Panc1 (cell line): ENCODE measurements at regions not wholly inside any gene's neighbourhood (a gene's known extent, or its start where the extent isn't known, plus 50 kb on each side); places are given as distances from the start of the nearest gene placed in this dataset.

Experiments
- ATAC-seq: fragments of 200-7000 bp; cut with Tn5 transposase; 2 replicates; pipeline ENCODE4 v1.9.1; 2020; ENCODE audit warnings: mild to moderate bottlenecking, moderate library complexity
- BruUV-seq: library from RNA; stranded (reverse); fragments of 400-500 nt; replicated peaks from 2 replicates; lab custom pipeline; 2021; lab: Mats Ljungman, UMichigan
- CTCF ChIA-PET: fragments of 300-600 bp; sonication (Branson Sonifier 250); formaldehyde crosslinking; loops from one replicate; lab custom pipeline; 2022; ENCODE audit warnings: antibody characterized with exemption; lab: Charles Lee
- POLR2A ChIA-PET: fragments of 300-600 bp; sonication (Branson Sonifier 250); formaldehyde crosslinking; loops from one replicate; lab custom pipeline; 2022; ENCODE audit warnings: antibody characterized with exemption; lab: Charles Lee
- DNase-seq: peaks from one replicate; pipeline ENCODE4 v3.0.0-alpha.2; 2010; ENCODE audit warnings: low read depth, low spot score
- H3K27ac ChIP-seq: 2 replicates; pipeline ENCODE4 v1.5.1; 2011; ENCODE audit warnings: mild to moderate bottlenecking, low read length, inconsistent platforms
- H3K27me3 ChIP-seq: fragments of 200-500 bp; sonication (Bioruptor generic); 2 replicates; pipeline ENCODE4 v1.6.0; 2014; ENCODE audit warnings: low read length, inconsistent platforms; ENCODE audit not compliant: control insufficient read depth, insufficient read depth
- H3K36me3 ChIP-seq: fragments of 200-500 bp; sonication (Bioruptor generic); 2 replicates; pipeline ENCODE4 v1.5.1; 2014; ENCODE audit warnings: inconsistent platforms, mild to moderate bottlenecking, low read length, moderate library complexity; ENCODE audit not compliant: control insufficient read depth, insufficient read depth
- H3K4me1 ChIP-seq: 2 replicates; pipeline ENCODE4 v1.5.1; 2011; ENCODE audit warnings: inconsistent platforms, mild to moderate bottlenecking, low read length, moderate library complexity; ENCODE audit not compliant: control insufficient read depth, insufficient read depth
- H3K4me3 ChIP-seq, 2 experiments: 2 replicates each; pipeline ENCODE4 v1.5.1; 2011 to 2012; ENCODE audit warnings: low read depth in 2 of 2, low read length in 2 of 2, mild to moderate bottlenecking in 2 of 2, inconsistent platforms in 1 of 2, moderate library complexity in 1 of 2
- H3K9me3 ChIP-seq: fragments of 200-500 bp; sonication (Bioruptor generic); 2 replicates; pipeline ENCODE4 v1.5.1; 2014; ENCODE audit warnings: low read depth, mild to moderate bottlenecking, inconsistent platforms, low read length, moderate library complexity; ENCODE audit not compliant: control insufficient read depth, insufficient read depth
- POLR2AphosphoS5 ChIP-seq: IDR thresholded peaks from 2 replicates; pipeline ENCODE4 v1.6.1; 2012; ENCODE audit warnings: mild to moderate bottlenecking, low read depth, low read length, moderate library complexity
- REST ChIP-seq, 2 experiments: IDR thresholded peaks; 2 replicates each; pipeline ENCODE4 v1.6.1; 2011 to 2012; ENCODE audit warnings: low read depth in 2 of 2, control low read depth in 1 of 2, low read length in 1 of 2, mild to moderate bottlenecking in 1 of 2, moderate library complexity in 1 of 2; ENCODE audit not compliant: insufficient read depth in 1 of 2
- SIN3A ChIP-seq: IDR thresholded peaks from 2 replicates; pipeline ENCODE4 v1.6.1; 2012; ENCODE audit warnings: low read depth, mild to moderate bottlenecking, low read length, moderate library complexity, borderline replicate concordance; ENCODE audit not compliant: insufficient read depth
- TCF7L2 ChIP-seq: IDR thresholded peaks from 2 replicates; pipeline ENCODE4 v1.6.1; 2011; ENCODE audit warnings: mild to moderate bottlenecking, low read depth, low read length, inconsistent platforms
- in situ Hi-C: cut with HindIII; loops from 2 replicates; pipeline ENCODE4 v1.10.0; 2016; ENCODE audit warnings: low sequenced_read_pairs, low pct_unique_long_range_greater_than_20kb
- intact Hi-C: fragments of 100-400 bp; cut with micrococcal nuclease; formaldehyde crosslinking; loops from one replicate; pipeline ENCODE4 v1.10.0; 2022; ENCODE audit not compliant: unreplicated experiment
- TF ChIP-seq, protein P1 (sequence below): fragments of 450-650 bp; IDR thresholded peaks from 2 replicates; pipeline ENCODE4 v1.5.1; 2017; ENCODE audit warnings: mild to moderate bottlenecking

- ATAC-seq (no peak; the same call in 1 of the 2 replicates), DNase-seq (no peak)
- no peaks in the 10 kb centered on the region for H3K9me3 ChIP-seq
- in situ Hi-C loops (no loop called here), intact Hi-C loops (no loop called here)
- POLR2A ChIA-PET, result no interaction called here
- TF ChIP-seq POLR2AphosphoS5, result no peak
- no peak for TF ChIP-seq TCF7L2
- no peak for TF ChIP-seq REST (IDR thresholded peaks at IDR 0.05; ENCODE audit: insufficient read depth in 1 of 2, low read depth in 2 of 2, low read length in 1 of 2)
- TF ChIP-seq, protein P1, sequence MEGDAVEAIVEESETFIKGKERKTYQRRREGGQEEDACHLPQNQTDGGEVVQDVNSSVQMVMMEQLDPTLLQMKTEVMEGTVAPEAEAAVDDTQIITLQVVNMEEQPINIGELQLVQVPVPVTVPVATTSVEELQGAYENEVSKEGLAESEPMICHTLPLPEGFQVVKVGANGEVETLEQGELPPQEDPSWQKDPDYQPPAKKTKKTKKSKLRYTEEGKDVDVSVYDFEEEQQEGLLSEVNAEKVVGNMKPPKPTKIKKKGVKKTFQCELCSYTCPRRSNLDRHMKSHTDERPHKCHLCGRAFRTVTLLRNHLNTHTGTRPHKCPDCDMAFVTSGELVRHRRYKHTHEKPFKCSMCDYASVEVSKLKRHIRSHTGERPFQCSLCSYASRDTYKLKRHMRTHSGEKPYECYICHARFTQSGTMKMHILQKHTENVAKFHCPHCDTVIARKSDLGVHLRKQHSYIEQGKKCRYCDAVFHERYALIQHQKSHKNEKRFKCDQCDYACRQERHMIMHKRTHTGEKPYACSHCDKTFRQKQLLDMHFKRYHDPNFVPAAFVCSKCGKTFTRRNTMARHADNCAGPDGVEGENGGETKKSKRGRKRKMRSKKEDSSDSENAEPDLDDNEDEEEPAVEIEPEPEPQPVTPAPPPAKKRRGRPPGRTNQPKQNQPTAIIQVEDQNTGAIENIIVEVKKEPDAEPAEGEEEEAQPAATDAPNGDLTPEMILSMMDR, result no peak
- TF ChIP-seq SIN3A, result no peak
- no peaks in the 10 kb centered on the region for H3K27me3 ChIP-seq
- peak overlapping the region; percentile 62 for H3K27ac ChIP-seq
- CTCF ChIA-PET, result no interaction called here
- no peaks in the 10 kb centered on the region for H3K36me3 ChIP-seq
- H3K4me1 ChIP-seq, result peaks cover 20% of the 10 kb centered on the region
- H3K4me3 ChIP-seq, result no peak overlapping the region
- no TSS peak for BruUV-seq
Measured at GRCh38 chr5:91293131-91293530, 90.0 kb downstream of the ARRDC3 start.

DNA sequence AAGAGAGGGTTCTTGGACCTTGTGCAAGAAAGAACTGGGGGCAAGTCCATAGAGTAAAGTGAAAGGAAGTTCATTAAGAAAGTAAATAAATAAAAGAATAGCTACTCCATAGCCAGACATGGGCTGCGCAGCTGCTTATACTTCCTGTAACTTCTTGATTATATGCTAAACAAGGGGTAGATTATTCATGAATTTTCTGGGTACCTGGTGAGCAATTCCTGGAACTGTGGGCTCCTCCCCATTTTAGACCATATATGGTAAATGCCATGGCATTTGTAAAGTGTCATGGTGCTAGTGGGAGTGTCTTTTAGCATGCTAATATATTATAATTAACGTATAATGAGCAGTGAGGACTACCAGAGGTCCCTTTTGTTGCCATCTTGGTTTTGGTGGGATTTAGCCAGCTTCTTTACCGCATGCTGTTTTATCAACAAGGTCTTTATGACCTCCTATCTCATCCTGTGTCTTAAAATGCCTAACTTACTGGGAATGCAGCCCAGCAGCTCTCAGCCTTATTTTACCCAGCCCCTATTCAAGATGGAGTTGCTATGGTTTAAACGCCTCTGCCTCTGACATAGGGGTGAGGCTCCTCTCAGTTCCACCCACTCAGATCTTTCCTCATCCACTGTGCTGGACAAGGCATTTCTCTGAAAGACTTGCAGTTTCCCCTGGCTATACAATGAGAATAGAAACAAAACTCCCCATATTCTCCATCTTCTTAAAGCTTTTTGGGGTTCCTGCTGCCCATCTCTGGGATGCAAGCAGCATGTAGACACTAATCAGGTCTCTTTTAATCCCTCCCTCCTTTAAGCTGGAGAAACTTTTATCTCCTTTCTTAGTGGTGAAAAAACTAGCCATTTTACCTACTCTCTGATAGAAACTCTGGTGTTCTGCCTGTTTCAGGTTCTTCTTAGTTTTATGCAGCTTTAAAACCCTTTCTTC is 91.2 kb downstream of the ARRDC3 start:
- ChIA-PET POLR2A (interaction anchor here (0.6 kb wide), 2 partner anchors 40 to 74 kb away, joined by 3 to 4 read pairs; no protein-coding TSS in a partner anchor), CTCF (no interaction called here)
- intact Hi-C loops (no loop called here), in situ Hi-C loops (no loop called here)
- Histone ChIP-seq H3K27ac (peak overlapping the region; percentile 62), H3K4me3 (no peak overlapping the region), H3K36me3 (no peaks in the 10 kb centered on the region), H3K27me3 (no peaks in the 10 kb centered on the region), H3K4me1 (peaks cover 17% of the 10 kb centered on the region), H3K9me3 (peaks cover 1% of the 10 kb centered on the region; the same call in 1 of the 2 replicates)
- BruUV-seq, result no TSS peak
- TF ChIP-seq, protein P1, result no peak
- no peak for TF ChIP-seq POLR2AphosphoS5
- ATAC-seq (no peak), DNase-seq (no peak)
